NCI-H2227 (cell line): ENCODE measurements at regions not wholly inside any gene's neighbourhood (a gene's known extent, or its start where the extent isn't known, plus 50 kb on each side); places are given as distances from the start of the nearest gene placed in this dataset.

Source experiments
- DNase-seq: peaks from one replicate; lab custom pipeline; 2025; ENCODE audit not compliant: unreplicated experiment; lab: John Stamatoyannopoulos, UW

GRCh38 chrX:149992918-149993317, 54.6 kb upstream of the EOLA2 start:
- no peak for DNase-seq

DNA sequence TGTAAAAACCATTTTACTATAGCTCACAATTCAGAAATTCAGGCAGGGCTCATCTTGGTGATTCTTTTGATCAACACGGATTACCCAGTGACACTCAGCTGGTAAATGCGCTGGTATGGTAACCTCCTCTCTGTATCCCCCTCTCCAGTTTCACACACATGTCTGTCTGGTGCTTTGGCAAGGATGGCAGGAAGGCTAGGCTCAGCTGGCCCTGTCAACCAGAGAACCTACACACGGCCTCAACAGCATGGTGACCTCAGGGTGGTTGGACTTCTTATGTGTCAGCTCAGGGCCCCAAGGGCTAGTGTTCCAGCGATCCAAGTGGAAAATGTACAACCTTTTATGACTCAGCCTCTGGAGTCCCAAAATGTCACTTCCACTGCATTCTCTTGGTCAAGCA, 55.7 kb upstream of the EOLA2 start:
- no peak for DNase-seq

- no peak for DNase-seq
These were observed 58.2 kb upstream of the EOLA2 start for GRCh38 chrX:149996515-149996914.

DNA sequence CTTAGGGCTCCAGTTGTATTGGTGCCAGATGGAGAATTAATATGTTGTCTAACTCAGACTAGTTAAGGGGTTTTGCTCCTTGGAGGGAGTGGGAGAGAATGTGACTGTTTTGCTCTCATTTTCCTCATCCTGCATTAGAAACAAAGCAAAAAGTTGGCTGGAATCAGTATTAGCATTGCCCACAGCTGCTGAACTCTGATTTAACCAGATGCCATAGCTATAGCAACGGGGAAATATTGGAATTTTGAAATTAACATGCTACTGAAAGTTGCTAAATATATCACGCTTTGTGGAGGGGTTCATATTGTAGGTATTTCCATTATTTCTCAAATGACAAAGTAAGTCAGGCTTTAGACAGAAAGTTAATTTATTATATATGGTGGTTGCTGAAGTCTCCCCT, 66.7 kb upstream of the EOLA2 start:
- DNase-seq = no peak

DNA sequence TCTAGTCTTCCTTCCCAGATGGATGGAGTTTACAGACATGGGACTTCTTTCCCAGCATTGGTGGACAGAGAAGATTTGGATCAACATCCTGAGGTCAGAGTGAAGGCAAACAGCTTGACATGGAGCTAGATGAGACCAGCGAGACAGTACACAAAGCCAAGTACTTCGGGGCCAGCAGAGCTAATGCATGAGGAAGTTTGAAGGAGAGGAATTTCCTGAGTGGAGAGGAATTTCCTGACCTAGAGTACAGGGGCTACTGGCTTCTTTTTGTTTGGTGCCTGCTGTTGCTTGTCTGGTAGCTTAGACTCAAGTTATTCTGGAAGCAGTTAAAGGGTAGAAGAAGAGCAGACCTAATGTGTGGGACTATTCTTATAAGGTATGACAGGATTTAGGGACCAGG, 69.1 kb upstream of the EOLA2 start:
- no peak for DNase-seq

- no peak for DNase-seq
These were observed 74.5 kb upstream of the EOLA2 start for GRCh38 chrX:150012647-150013381.

DNA sequence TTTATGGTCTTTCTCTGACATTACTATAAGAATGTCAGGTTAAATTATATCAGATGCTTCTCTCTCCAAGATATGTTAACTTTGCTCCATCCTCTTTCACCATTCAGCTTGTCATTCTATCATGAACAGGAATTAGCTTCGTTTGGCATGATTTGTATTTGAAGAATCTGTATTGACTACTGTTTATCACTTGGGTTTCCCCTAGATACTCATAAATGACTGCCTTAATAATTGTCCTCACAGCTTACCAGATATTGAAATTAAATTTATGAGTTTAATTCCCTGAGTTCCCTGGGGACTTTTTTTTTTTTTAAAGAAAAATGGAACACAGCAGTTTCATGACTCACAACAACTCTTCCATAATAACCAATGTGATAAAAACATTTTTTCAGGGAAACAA, 76.2 kb upstream of the EOLA2 start:
- DNase-seq = no peak

DNA sequence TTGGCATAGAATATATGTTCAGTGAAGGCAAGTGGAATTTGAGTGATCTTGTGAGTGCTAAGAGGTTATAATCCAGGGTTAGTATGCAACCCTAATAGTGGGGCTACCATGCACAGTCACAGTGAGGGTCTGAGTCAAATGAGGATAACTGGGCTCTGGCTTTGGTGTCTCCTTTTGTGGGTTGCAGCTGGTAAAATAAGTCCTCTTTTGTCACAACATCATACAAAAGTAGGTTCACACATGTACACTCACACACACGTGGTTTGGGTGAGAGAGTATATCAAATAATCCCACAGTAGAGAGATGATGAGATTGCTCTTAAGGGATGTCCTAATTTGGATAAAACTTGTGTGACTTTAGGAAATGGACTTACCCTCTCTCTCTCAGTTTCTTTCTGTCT, 79.6 kb upstream of the EOLA2 start:
- DNase-seq = no peak

DNA sequence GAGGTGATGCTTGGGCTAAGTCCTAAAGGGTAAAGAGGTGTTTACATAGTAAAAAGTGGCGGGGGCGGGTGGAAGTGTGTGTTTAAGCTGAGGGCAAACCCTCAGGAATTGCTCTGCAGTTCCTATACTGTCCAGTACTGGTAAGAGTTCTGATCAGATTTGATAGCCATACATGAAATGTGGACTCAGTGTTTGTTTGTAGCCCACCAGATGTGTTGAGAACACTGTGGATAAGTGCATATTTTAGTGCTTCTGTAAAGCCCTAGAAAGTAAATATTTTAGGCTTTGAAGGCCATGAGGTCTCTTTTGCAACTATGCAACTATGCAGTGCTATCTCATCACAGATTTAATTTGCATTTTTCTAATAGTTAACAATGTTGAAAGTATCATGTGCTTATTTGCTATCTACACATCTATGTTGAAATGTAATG, 80.7 kb upstream of the EOLA2 start:
- no peak for DNase-seq

- no peak for DNase-seq
These were observed 90.4 kb upstream of the EOLA2 start for GRCh38 chrX:150028692-150029091.

DNA sequence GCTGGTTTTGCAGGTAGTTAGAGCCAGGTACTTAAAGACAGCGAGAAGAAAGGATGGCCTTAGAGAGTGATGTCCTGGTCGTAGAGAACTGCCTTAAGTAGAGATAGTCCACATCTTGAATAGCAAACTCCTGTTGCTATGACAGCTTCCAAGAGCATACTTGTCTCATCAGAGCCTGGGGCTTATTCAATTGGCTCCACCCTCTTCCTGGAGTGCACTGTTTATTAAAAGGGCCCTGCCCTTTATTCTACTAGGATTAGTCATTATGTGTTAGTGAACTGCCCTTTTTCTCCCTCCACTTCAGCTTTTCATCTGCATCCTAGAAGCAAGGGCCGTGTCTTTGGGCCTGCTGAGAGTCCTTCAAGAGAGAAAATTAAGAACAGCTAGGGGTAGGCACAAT, 94.5 kb upstream of the EOLA2 start:
- peak; percentile 51 for DNase-seq

GRCh38 chrX:150034788-150035187, 96.5 kb upstream of the EOLA2 start:
- DNase-seq = no peak

GRCh38 chrX:150035531-150035930, 97.2 kb upstream of the EOLA2 start:
- DNase-seq = no peak

DNA sequence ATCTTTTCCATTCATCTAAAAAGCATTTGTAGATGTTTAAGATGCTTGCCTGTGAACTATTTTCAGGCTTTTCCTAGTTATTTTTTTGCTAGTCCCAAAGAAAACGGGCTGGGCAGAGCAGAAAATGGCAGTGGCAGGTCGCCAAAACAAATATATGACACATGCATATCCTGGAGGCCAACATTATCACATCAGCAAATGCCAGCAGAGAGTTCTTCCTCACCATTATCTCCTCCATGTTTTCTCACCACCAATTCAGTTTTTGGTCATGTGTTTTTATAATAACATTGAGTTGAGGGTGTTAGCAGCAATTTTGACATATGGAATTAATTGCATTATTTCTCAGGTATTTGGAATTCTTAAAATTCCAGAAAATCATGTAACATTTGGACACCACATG, 97.9 kb upstream of the EOLA2 start:
- DNase-seq = no peak

GRCh38 chrX:150036641-150037040, 98.3 kb upstream of the EOLA2 start:
- DNase-seq = no peak

GRCh38 chrX:150037041-150037440, 98.8 kb upstream of the EOLA2 start:
- DNase-seq = no peak

DNA sequence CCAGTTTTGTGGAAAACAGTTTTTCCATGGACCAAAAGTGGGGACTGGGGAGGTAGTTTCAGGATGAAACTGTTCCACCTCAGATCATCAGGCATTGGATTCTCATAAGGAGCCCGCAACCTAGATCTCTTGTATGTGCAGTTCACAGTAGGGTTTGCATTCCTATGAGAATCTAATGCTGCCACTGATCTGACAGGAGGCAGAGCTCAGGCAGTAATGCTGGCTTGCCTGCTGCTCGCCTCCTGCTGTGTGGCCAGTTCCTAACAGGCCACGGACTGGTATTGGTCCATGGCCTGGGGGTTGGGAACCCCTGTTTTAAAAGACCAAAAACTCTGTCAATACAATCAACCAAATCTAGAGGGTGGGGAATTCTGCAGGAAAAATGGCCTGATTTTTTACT, 100.0 kb upstream of the EOLA2 start:
- DNase-seq = no peak

- no peak for DNase-seq
These were observed 100.8 kb upstream of the EOLA2 start for GRCh38 chrX:150038986-150039599.

- no peak for DNase-seq
These were observed 102.9 kb upstream of the EOLA2 start for GRCh38 chrX:150041208-150041607.

DNA sequence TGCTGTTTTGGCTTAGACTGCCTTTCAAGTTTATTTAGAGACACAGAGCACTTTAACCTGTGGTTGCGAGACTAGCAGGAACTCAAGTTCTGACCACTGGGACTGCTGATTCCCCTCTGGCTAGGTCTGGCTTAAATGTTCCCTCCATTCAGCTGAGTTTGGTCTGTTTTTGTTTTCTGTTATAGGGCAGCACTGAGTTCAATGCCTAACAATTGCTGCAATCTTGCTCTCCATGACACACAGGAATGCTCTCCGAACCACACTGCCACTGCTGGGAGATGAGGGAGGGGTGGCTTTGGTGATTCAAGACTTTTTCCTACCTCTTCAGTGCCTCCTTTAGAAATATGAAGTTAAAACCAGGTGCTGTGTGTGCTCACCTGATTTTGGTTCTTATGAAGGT, 106.3 kb upstream of the EOLA2 start:
- no peak for DNase-seq

DNA sequence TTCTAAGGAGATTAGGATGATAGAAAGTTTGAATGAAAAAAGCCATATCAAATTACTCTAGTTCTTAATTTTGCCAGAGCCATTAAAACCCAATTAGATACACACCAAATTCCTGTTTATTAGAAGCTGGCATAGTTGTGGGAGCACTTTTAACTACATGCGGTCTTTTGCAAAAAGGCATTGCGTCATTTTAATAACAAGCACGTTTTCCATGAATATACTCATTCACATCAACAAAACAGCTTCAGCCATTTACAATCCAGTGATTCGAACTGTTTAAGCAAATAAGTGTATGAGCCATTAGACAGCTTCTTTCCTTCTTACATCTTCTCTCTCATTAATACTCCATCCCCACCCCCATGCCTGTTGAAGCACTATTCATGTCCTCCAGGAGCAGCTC, 109.5 kb upstream of the EOLA2 start:
- DNase-seq = no peak

DNA sequence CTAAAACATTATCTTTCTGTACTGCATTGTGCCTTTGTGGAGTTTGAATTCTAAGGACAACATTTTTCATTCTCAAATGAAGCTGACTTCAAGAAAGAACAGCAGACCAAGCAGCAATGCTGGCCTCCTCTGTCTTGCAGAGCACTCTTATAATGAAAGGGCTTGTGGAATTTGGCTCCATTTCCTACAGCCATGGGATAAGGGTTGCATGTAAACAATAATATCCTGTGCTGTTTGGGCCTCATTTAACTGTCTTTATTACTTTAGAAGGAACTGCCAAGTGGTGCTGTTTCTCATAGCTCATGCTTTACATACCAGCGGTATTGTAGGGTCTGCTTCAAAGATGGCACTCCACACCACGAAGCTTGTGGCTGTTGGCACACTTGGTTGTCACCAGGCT, 111.4 kb upstream of the EOLA2 start:
- no peak for DNase-seq

DNA sequence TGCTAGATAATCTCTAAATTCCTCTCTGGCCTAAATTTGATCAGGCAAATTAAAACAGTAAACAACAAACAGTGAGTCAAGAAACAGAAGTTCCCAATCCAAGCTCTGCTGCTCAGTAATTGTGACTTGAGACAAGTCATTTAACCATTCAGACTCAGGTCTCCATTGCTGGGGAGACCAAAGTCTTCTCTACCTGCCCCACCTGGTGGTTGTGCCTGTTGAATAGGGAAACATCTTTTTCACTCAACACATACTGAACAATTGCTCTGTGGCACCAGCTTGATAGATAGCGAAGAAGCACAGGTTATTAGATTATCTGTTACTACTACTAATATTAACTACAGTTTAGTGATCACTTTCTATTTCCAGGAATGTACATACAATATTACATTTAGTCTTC, 112.1 kb upstream of the EOLA2 start:
- DNase-seq = no peak
